ENCODE measurements at regions not wholly inside any gene's neighbourhood (a gene's known extent, or its start where the extent isn't known, plus 50 kb on each side); places are given as distances from the start of the nearest gene placed in this dataset.
A peak's percentile ranks its signal among the peaks of the same experiment; 100 is the strongest.

DNA sequence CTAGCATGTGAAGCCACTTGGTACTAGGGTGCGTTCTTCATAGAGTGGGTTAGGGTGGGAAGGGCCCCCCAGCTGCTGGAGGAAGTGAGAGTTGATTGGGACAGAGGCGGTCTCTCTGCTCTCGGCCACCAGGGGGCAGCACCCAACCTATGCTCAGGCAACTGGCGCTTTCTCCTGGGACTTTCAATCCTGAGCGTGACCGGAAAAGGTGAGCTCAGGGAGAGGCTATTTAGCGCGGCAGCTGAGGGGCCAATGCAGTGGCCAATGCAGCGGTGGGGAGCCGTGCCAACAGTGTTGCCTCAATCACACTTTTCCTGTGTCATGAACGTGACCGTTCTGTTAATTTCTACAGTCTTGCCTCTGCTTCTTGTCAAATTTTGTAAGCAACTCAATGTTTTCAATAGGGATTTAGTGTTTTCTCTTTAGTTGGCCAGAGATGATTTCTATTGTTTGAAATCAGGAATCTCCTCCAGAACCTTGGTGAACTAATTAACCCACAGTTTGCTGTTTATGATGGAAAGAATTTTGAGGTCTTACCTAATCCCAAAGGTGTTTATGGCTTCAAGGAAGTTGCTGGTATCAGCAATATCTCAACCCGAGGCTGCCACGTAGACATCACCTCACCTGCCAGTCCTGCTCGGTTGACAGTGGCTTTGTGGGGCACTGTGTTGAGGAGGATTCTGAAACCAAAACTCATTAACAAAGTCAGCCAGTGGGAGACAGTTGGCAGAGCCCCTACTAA, 67.9 kb upstream of the PDZD8 start (continued):
- TF ChIP-seq ZSCAN30 (tag by site-specific recombination; IDR thresholded peaks at IDR 0.05): peak; percentile 53; the same call in 1 of the 2 replicates
- no peak for TF ChIP-seq ZNF76 (tag by site-specific recombination; IDR thresholded peaks at IDR 0.05; ENCODE audit: borderline replicate concordance, low read depth)
- TF ChIP-seq ZNF501 (tag by site-specific recombination; IDR thresholded peaks at IDR 0.05): peak; percentile 30; the same call in 1 of the 2 replicates
- TF ChIP-seq ZNF692 (tag by site-specific recombination; IDR thresholded peaks at IDR 0.05): 0 out of 2 replicates have a peak, but pooled peaks have one; percentile 24
- TF ChIP-seq, protein P1, sequence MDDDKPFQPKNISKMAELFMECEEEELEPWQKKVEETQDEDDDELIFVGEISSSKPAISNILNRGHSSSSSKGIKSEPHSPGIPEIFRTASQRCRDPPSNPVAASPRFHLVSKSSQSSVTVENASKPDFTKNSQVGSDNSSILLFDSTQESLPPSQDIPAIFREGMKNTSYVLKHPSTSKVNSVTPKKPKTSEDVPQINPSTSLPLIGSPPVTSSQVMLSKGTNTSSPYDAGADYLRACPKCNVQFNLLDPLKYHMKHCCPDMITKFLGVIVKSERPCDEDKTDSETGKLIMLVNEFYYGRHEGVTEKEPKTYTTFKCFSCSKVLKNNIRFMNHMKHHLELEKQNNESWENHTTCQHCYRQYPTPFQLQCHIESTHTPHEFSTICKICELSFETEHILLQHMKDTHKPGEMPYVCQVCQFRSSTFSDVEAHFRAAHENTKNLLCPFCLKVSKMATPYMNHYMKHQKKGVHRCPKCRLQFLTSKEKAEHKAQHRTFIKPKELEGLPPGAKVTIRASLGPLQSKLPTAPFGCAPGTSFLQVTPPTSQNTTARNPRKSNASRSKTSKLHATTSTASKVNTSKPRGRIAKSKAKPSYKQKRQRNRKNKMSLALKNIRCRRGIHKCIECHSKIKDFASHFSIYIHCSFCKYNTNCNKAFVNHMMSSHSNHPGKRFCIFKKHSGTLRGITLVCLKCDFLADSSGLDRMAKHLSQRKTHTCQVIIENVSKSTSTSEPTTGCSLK (tag by site-specific recombination; IDR thresholded peaks at IDR 0.05): no peak
- peak; percentile 66 for TF ChIP-seq ZNF660 (tag by site-specific recombination; IDR thresholded peaks at IDR 0.05)
- TF ChIP-seq REST (tag by site-specific recombination; IDR thresholded peaks at IDR 0.05): 0 out of 2 replicates have a peak, but pooled peaks have one; percentile 16
- TF ChIP-seq ZNF629 (tag by site-specific recombination; IDR thresholded peaks at IDR 0.05): peak; percentile 42
- TF ChIP-seq ZNF366 (tag by site-specific recombination; conservative IDR thresholded peaks at IDR 0.05): no peak; the same call in 1 of the 2 replicates
- 0 out of 2 replicates have a peak, but pooled peaks have one; percentile 34 for TF ChIP-seq ZEB2 (tag by site-specific recombination; IDR thresholded peaks at IDR 0.05)
- TF ChIP-seq, protein P2, sequence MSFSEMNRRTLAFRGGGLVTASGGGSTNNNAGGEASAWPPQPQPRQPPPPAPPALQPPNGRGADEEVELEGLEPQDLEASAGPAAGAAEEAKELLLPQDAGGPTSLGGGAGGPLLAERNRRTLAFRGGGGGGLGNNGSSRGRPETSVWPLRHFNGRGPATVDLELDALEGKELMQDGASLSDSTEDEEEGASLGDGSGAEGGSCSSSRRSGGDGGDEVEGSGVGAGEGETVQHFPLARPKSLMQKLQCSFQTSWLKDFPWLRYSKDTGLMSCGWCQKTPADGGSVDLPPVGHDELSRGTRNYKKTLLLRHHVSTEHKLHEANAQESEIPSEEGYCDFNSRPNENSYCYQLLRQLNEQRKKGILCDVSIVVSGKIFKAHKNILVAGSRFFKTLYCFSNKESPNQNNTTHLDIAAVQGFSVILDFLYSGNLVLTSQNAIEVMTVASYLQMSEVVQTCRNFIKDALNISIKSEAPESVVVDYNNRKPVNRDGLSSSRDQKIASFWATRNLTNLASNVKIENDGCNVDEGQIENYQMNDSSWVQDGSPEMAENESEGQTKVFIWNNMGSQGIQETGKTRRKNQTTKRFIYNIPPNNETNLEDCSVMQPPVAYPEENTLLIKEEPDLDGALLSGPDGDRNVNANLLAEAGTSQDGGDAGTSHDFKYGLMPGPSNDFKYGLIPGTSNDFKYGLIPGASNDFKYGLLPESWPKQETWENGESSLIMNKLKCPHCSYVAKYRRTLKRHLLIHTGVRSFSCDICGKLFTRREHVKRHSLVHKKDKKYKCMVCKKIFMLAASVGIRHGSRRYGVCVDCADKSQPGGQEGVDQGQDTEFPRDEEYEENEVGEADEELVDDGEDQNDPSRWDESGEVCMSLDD (tag by site-specific recombination; IDR thresholded peaks at IDR 0.05): 0 out of 2 replicates have a peak, but pooled peaks have one; percentile 33
- TF ChIP-seq KLF7 (tag by site-specific recombination; IDR thresholded peaks at IDR 0.05; ENCODE audit: borderline replicate concordance): no peak
- no peak for TF ChIP-seq ZNF19 (tag by site-specific recombination; IDR thresholded peaks at IDR 0.05; ENCODE audit: low read depth)
- TF ChIP-seq ZFP37 (tag by site-specific recombination; IDR thresholded peaks at IDR 0.05): no peak
- TF ChIP-seq ATF2 (tag by site-specific recombination; IDR thresholded peaks at IDR 0.05; ENCODE audit: low read depth): no peak
- TF ChIP-seq, protein P3, sequence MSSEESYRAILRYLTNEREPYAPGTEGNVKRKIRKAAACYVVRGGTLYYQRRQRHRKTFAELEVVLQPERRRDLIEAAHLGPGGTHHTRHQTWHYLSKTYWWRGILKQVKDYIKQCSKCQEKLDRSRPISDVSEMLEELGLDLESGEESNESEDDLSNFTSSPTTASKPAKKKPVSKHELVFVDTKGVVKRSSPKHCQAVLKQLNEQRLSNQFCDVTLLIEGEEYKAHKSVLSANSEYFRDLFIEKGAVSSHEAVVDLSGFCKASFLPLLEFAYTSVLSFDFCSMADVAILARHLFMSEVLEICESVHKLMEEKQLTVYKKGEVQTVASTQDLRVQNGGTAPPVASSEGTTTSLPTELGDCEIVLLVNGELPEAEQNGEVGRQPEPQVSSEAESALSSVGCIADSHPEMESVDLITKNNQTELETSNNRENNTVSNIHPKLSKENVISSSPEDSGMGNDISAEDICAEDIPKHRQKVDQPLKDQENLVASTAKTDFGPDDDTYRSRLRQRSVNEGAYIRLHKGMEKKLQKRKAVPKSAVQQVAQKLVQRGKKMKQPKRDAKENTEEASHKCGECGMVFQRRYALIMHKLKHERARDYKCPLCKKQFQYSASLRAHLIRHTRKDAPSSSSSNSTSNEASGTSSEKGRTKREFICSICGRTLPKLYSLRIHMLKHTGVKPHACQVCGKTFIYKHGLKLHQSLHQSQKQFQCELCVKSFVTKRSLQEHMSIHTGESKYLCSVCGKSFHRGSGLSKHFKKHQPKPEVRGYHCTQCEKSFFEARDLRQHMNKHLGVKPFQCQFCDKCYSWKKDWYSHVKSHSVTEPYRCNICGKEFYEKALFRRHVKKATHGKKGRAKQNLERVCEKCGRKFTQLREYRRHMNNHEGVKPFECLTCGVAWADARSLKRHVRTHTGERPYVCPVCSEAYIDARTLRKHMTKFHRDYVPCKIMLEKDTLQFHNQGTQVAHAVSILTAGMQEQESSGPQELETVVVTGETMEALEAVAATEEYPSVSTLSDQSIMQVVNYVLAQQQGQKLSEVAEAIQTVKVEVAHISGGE (tag by site-specific recombination; conservative IDR thresholded peaks at IDR 0.05; ENCODE audit: low read depth): no peak
- no peak for TF ChIP-seq ZNF513 (tag by site-specific recombination; IDR thresholded peaks at IDR 0.05)
- TF ChIP-seq ZNF558 (tag by site-specific recombination; IDR thresholded peaks at IDR 0.05): no peak
- TF ChIP-seq ZNF292 (tag by site-specific recombination; IDR thresholded peaks at IDR 0.05; ENCODE audit: borderline replicate concordance, low read depth): no peak
- TF ChIP-seq ZNF596 (tag by site-specific recombination; IDR thresholded peaks at IDR 0.05): no peak
- TF ChIP-seq HOXD13 (CRISPR knock-in tag; IDR thresholded peaks at IDR 0.05; ENCODE audit: borderline replicate concordance): no peak

All from HEK293 (cell line).